HG02571 (cell line): ENCODE measurements at regions not wholly inside any gene's neighbourhood (a gene's known extent, or its start where the extent isn't known, plus 50 kb on each side); places are given as distances from the start of the nearest gene placed in this dataset.

Source experiments
- ATAC-seq: cut with Tn5 transposase; IDR thresholded peaks from one replicate; pipeline ENCODE4 v1.9.1; 2021; ENCODE audit warnings: mild to moderate bottlenecking, moderate library complexity; ENCODE audit not compliant: unreplicated experiment

DNA sequence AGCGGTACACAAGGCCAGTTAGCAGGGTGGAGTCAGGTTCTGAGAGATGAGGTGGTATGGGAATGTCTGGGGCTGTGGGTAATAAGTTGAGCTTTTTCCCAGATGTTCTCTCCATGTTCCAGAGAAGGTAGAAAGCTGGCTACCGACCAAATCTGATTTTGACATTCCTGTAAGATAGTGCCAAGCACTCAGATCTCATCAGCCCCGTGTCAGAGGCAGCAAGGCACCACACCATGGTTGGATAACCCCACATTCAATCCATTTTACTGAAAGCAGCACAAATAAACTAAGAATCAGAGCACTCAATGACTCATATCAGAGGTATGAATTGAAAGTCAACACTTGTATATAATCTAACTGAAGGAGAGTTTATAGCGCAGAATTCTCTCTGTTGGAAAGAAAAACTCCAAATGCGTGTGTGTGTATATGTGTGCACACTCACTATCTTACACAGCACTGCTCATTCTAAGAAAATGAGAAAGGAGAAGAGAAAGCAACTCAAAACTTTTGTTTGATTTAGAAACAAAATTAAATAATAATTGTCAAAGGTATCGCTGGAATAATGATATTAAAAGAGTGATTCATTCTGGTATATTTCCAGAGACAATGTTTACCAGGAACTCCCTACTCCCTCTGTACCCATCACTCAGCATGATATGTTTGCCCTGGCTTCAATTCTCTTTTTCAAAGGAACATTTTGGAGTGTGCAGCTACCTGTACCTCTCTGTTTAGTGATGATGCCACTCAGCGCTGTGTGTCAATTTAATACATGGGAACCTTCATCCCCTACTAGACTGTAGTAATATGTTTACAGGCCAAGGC is 375.1 kb upstream of the ID2 start:
- ATAC-seq: no peak

DNA sequence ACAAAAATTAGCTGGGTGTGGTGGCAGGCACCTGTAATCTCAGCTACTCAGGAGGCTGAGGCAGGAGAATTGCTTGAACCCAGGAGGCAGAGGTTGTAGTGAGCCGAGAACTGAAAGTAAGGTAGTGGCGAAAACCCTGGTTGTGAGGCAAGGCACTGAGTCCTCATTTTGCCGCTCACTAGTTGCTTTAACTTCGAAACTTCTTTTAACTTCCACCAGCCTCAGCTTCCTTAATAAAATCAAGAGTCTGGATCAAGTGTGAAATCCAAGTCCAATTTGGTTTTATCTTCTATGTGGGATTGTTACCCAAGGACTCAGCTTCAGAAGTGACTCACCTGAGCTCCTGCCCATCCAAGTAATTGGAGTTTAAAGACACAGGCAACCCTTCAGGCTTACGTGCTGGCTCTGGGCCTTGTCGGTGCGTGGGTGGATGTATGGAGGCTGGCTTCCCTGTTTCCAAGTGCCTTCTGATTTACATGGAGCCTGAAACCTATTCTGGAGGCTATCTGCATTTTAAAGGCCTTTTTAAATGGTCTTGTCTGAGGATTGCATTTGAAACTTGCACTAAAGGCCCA is 374.2 kb upstream of the ID2 start:
- no peak for ATAC-seq

- no peak for ATAC-seq
Observed at GRCh38 chr2:8309131-8309530, 372.7 kb upstream of the ID2 start.

GRCh38 chr2:8310557-8311455 is 371.1 kb upstream of the ID2 start:
- no peak for ATAC-seq

DNA sequence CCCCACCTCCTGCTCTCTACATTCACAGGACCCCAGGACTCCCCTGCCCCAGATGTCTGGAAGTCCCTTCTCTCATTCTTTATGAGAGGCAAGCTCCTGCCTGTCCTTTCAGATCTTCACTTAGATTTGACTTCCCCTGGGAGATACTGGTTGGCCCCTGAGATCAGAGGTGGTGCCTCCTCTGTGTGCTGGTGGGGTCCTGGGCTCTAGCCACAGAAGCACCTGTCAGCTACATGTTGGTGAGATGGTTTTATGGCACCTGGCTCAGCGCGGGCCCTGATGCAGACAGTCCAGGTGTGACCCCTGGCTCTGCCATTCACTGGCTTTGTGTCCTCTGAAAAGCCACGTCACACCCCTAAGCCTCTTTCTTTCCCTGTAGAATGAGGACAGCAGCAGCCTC is 369.6 kb upstream of the ID2 start:
- no peak for ATAC-seq

DNA sequence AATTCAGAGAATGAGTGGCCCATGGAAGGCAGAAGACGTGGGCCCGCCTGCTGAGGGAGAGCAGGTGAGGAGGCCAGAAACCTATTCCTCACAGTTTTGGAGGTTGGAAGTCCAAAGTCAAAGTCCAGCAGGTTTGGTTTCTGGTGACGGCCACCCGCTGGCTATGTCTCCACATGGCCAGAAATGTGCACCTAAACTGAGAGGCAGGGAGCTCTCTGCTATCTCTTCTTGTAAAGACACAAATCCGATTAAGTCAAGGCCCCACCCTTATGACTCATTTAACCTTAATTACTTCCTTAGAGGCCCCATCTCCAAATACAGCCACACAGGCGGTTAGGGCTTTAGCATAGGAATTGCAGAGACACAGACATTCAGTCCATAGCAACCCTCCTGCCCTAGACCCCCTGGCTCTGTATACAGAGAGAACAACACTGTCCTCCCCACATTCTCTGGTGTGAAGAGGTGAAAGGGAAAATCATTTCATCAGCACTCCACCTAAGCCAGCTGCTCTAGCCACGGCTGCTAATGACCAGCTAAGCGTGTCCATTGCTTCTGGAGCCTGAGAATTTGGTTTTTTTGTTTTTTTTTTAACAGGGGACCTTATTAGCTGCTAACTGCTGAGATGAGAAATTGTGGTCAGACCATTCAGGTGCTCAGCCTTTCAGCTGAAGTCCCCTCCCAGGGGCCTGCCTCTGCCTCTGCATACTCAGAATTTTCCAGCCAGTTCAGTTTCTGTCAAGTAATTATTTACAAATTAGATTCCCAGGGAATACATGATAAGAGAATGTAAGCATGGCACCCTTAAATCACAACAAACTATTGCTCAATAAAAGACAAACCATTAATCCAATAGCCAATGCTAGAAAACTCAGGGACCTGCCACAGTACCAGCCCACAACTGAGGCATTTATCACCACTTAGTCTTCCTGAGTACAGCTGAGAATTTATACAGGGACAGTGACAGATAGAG is 368.7 kb upstream of the ID2 start:
- peak; percentile 83 for ATAC-seq

- ATAC-seq: no peak
Observed at GRCh38 chr2:8314063-8314462, 367.8 kb upstream of the ID2 start.

DNA sequence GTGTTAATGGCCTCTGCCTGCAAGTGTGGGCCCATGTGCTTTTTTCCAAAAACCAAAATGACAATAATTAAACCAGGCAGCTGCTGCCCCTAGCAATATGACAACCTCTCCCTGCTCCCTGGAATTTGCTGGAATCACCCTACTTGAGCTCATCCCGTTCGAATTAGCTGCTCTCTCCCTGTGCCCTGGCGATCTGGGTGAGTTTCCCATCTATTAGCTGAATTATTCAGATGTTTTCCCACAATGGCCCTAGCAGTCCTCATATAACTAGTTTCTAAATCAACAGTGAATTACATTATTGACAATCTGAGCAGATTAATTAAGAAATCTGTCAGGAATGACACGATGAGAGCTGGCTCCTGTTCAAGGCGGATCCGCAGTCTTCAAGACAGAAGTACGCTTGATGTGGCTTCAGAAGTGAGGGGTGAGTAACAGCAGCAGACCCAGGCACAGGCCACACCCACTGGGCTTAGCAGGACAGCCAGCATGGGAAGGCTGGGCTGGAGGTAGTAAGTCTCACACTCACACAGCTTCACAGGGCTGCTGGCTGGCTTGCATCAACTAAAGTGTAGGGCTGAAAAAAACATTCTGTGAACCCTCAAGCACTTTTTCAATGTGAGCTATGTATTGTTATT is 366.2 kb upstream of the ID2 start:
- ATAC-seq: no peak

DNA sequence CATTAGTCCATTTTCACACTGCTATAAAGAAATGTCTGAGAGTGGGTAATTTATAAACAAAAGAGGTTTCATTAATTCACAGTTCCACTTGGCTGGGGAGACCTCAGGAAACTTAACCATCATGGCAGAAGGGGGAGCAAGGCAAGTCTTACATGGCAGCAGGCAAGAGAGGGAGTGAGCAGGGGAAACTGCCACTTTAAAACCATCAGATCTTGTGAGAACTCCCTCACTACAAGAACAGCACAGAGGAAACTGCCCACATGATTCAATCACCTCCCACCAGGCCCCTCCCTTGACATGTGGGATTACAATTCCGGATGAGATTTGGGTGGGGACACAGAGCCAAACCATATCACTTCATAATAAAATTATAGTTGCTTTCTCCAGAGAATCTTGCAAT is 365.5 kb upstream of the ID2 start:
- ATAC-seq: no peak

GRCh38 chr2:8317418-8317817 is 364.4 kb upstream of the ID2 start:
- no peak for ATAC-seq

GRCh38 chr2:8319219-8319618 is 362.6 kb upstream of the ID2 start:
- no peak for ATAC-seq

- no peak for ATAC-seq
Observed at GRCh38 chr2:8320311-8321066, 361.4 kb upstream of the ID2 start.

DNA sequence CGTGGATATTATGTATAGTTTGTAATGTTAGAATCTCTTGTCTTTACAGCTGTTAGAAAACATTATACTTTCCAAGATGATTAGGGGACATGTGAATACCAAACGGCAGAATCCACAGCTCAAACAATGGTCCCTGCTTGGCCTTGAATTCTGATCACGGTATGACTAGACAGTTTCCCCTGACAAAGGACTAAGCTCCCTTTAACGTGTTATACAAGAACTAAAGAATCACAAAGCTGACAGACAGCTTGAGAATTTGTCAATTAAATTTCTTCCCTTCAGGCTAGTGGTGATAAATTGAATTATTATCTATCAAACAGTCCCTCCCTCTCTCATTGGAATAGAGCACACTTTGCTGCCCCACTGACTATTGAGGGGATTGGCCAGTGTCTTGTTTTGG is 359.2 kb upstream of the ID2 start:
- no peak for ATAC-seq

GRCh38 chr2:8324164-8324856 is 357.5 kb upstream of the ID2 start:
- no peak for ATAC-seq

DNA sequence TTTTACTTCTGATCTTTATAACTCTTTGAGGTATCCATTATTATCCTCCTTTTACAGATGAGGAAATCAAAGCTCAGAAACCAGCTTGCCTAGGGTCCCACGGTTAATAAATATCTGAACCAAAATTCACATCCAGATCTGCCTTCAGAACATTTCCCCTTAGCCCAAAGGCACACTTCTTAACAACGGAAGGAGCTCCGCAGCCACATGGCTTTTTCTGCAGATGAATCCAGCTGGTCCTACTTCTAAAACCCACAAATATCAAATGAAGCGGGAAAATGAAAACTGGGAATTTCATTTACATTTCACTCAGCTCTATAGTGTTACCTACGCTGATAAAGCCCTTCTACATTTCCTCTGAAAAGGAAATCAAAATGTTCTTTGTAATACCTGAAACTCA is 357.0 kb upstream of the ID2 start:
- no peak for ATAC-seq

GRCh38 chr2:8327371-8328100 is 354.3 kb upstream of the ID2 start:
- ATAC-seq: no peak

- no peak for ATAC-seq
Observed at GRCh38 chr2:8328217-8328616, 353.6 kb upstream of the ID2 start.
